Mammary epithelial cell (primary cell): ENCODE measurements at regions not wholly inside any gene's neighbourhood (a gene's known extent, or its start where the extent isn't known, plus 50 kb on each side); places are given as distances from the start of the nearest gene placed in this dataset.

Experiments used
- EZH2 ChIP-seq: IDR thresholded peaks from 2 replicates; pipeline ENCODE4 v1.6.1; 2012; ENCODE audit warnings: low read length, inconsistent platforms, borderline replicate concordance
- TF ChIP-seq, protein P1 (sequence below), 2 donors: IDR thresholded peaks in 1 of 2; conservative IDR thresholded peaks in 1 of 2; 2 replicates each; pipeline ENCODE4 v1.5.1; 2011 to 2012; ENCODE audit warnings: inconsistent platforms in 2 of 2, low read length in 2 of 2, mild to moderate bottlenecking in 2 of 2, control low read depth in 1 of 2, low read depth in 1 of 2; ENCODE audit not compliant: insufficient read depth in 1 of 2; ENCODE audit errors: extremely low read depth in 1 of 2

GRCh38 chrX:69293776-69294601 is 128.7 kb upstream of the PJA1 start:
- TF ChIP-seq, protein P1, sequence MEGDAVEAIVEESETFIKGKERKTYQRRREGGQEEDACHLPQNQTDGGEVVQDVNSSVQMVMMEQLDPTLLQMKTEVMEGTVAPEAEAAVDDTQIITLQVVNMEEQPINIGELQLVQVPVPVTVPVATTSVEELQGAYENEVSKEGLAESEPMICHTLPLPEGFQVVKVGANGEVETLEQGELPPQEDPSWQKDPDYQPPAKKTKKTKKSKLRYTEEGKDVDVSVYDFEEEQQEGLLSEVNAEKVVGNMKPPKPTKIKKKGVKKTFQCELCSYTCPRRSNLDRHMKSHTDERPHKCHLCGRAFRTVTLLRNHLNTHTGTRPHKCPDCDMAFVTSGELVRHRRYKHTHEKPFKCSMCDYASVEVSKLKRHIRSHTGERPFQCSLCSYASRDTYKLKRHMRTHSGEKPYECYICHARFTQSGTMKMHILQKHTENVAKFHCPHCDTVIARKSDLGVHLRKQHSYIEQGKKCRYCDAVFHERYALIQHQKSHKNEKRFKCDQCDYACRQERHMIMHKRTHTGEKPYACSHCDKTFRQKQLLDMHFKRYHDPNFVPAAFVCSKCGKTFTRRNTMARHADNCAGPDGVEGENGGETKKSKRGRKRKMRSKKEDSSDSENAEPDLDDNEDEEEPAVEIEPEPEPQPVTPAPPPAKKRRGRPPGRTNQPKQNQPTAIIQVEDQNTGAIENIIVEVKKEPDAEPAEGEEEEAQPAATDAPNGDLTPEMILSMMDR (conservative IDR thresholded peaks at IDR 0.05 in 1 of 2, IDR thresholded peaks at IDR 0.05 in 1 of 2; ENCODE audit: extremely low read depth in 1 of 2, insufficient read depth in 1 of 2, low read depth in 1 of 2, low read length in 2 of 2), result no peak
- TF ChIP-seq EZH2, result no peak
